ENCODE measurements at regions not wholly inside any gene's neighbourhood (a gene's known extent, or its start where the extent isn't known, plus 50 kb on each side); places are given as distances from the start of the nearest gene placed in this dataset.

- Histone ChIP-seq H3K4me2 (ENCODE audit: unreplicated experiment) (no peak overlapping the region), H4K20me1 (ENCODE audit: insufficient read depth) (no peaks in the 10 kb centered on the region), H2AFZ (no peak overlapping the region), H3K36me3 (ENCODE audit: low read depth) (no peaks in the 10 kb centered on the region), H3K4me3 (no peak overlapping the region), H3K27ac (no peak overlapping the region), H3F3A (ENCODE audit: insufficient read depth) (0 out of 2 replicates have a peak, but pooled peaks cover 14% of the 10 kb centered on the region), H3K9ac (no peak overlapping the region), H3K9me3 (ENCODE audit: low read depth) (no peaks in the 10 kb centered on the region), H3K4me1 (ENCODE audit: insufficient read depth) (peaks cover 17% of the 10 kb centered on the region), H3K9me2 (ENCODE audit: insufficient read depth) (no peaks in the 10 kb centered on the region), H3K27me3 (replicated peaks; ENCODE audit: insufficient read depth) (no peaks in the 10 kb centered on the region), H3K79me2 (ENCODE audit: insufficient read depth) (no peaks in the 10 kb centered on the region)
- TF ChIP-seq EZH2 (IDR thresholded peaks at IDR 0.05; ENCODE audit: insufficient read depth, poor library complexity, severe bottlenecking) (no peak), EZH2phosphoT487 (IDR thresholded peaks at IDR 0.05; ENCODE audit: insufficient read depth, low read depth) (no peak)
- 93 to 97% methylated on average over 10 of the region's 10 CpGs for WGBS, 2 experiments (ENCODE audit: low coverage in 1 of 2, low lambda C conversion rate in 2 of 2, missing lambda C conversion rate in 2 of 2)
- no peak for DNase-seq
- in situ Hi-C loops (cut with MboI) = no loop called here
Observed at GRCh38 chr6:159113223-159113622, 56.0 kb upstream of the FNDC1 start.

GRCh38 chr6:159112714-159113113 is 56.5 kb upstream of the FNDC1 start:
- H2AFZ ChIP-seq = no peak overlapping the region
- no peak overlapping the region for H3K4me3 ChIP-seq
- H3F3A ChIP-seq (ENCODE audit: insufficient read depth) = 0 out of 2 replicates have a peak, but pooled peaks cover 12% of the 10 kb centered on the region
- H3K27ac ChIP-seq = no peak overlapping the region
- no peak overlapping the region for H3K9ac ChIP-seq
- no peaks in the 10 kb centered on the region for H3K9me3 ChIP-seq (ENCODE audit: low read depth)
- no peak for TF ChIP-seq EZH2phosphoT487 (IDR thresholded peaks at IDR 0.05; ENCODE audit: insufficient read depth, low read depth)
- TF ChIP-seq EZH2 (IDR thresholded peaks at IDR 0.05; ENCODE audit: insufficient read depth, poor library complexity, severe bottlenecking) = no peak
- 75% methylated on average over 9 of the region's 9 CpGs for WGBS, 2 experiments (ENCODE audit: low coverage in 1 of 2, low lambda C conversion rate in 2 of 2, missing lambda C conversion rate in 2 of 2)
- no peaks in the 10 kb centered on the region for H3K27me3 ChIP-seq (replicated peaks; ENCODE audit: insufficient read depth)
- H3K4me1 ChIP-seq (ENCODE audit: insufficient read depth) = peaks cover 17% of the 10 kb centered on the region
- H3K9me2 ChIP-seq (ENCODE audit: insufficient read depth) = no peaks in the 10 kb centered on the region
- H3K36me3 ChIP-seq (ENCODE audit: low read depth) = no peaks in the 10 kb centered on the region
- in situ Hi-C loops (cut with MboI) = no loop called here
- no peak for DNase-seq
- H4K20me1 ChIP-seq (ENCODE audit: insufficient read depth) = no peaks in the 10 kb centered on the region
- no peak overlapping the region for H3K4me2 ChIP-seq (ENCODE audit: unreplicated experiment)
- H3K79me2 ChIP-seq (ENCODE audit: insufficient read depth) = no peaks in the 10 kb centered on the region

- TF ChIP-seq EZH2phosphoT487 (IDR thresholded peaks at IDR 0.05; ENCODE audit: insufficient read depth, low read depth) (no peak), EZH2 (IDR thresholded peaks at IDR 0.05; ENCODE audit: insufficient read depth, poor library complexity, severe bottlenecking) (no peak)
- H3K4me3 ChIP-seq = no peak overlapping the region
- no peak overlapping the region for H3K4me2 ChIP-seq (ENCODE audit: unreplicated experiment)
- H3K4me1 ChIP-seq (ENCODE audit: insufficient read depth) = peaks cover 7% of the 10 kb centered on the region; the same call in 1 of the 2 replicates
- DNase-seq = no peak
- no peaks in the 10 kb centered on the region for H4K20me1 ChIP-seq (ENCODE audit: insufficient read depth)
- H3K9ac ChIP-seq = no peak overlapping the region
- no peaks in the 10 kb centered on the region for H3K36me3 ChIP-seq (ENCODE audit: low read depth)
- in situ Hi-C loops (cut with MboI) = no loop called here
- H3K79me2 ChIP-seq (ENCODE audit: insufficient read depth) = no peaks in the 10 kb centered on the region
- no peaks in the 10 kb centered on the region for H3K9me3 ChIP-seq (ENCODE audit: low read depth)
- no peaks in the 10 kb centered on the region for H3K9me2 ChIP-seq (ENCODE audit: insufficient read depth)
- no peaks in the 10 kb centered on the region for H3K27me3 ChIP-seq (replicated peaks; ENCODE audit: insufficient read depth)
- H3K27ac ChIP-seq = no peak overlapping the region
- 0 out of 2 replicates have a peak, but pooled peaks cover 6% of the 10 kb centered on the region for H3F3A ChIP-seq (ENCODE audit: insufficient read depth)
- H2AFZ ChIP-seq = 0 out of 2 replicates have a peak overlapping the region, but pooled peaks have one; percentile 18
Observed at GRCh38 chr6:159110748-159111147, 58.5 kb upstream of the FNDC1 start.

- peak; percentile 73 for DNase-seq
- WGBS, 2 experiments (ENCODE audit: low coverage in 1 of 2, low lambda C conversion rate in 2 of 2, missing lambda C conversion rate in 2 of 2) = 2 to 4% methylated on average over 3 of the region's 3 CpGs
Observed at GRCh38 chr6:159110013-159110412, 59.2 kb upstream of the FNDC1 start.

GRCh38 chr6:159109391-159109790 is 59.8 kb upstream of the FNDC1 start:
- Histone ChIP-seq H3K9me3 (ENCODE audit: low read depth) (no peaks in the 10 kb centered on the region), H3K27me3 (replicated peaks; ENCODE audit: insufficient read depth) (no peaks in the 10 kb centered on the region), H3F3A (ENCODE audit: insufficient read depth) (0 out of 2 replicates have a peak, but pooled peaks cover 6% of the 10 kb centered on the region), H3K79me2 (ENCODE audit: insufficient read depth) (no peaks in the 10 kb centered on the region), H3K4me2 (ENCODE audit: unreplicated experiment) (no peak overlapping the region), H3K27ac (no peak overlapping the region), H3K9ac (no peak overlapping the region), H3K4me1 (ENCODE audit: insufficient read depth) (peaks cover 7% of the 10 kb centered on the region; the same call in 1 of the 2 replicates), H3K9me2 (ENCODE audit: insufficient read depth) (no peaks in the 10 kb centered on the region), H3K4me3 (no peak overlapping the region), H2AFZ (0 out of 2 replicates have a peak overlapping the region, but pooled peaks have one; percentile 18), H3K36me3 (ENCODE audit: low read depth) (no peaks in the 10 kb centered on the region), H4K20me1 (ENCODE audit: insufficient read depth) (no peaks in the 10 kb centered on the region)
- TF ChIP-seq EZH2phosphoT487 (IDR thresholded peaks at IDR 0.05; ENCODE audit: insufficient read depth, low read depth) (no peak), EZH2 (IDR thresholded peaks at IDR 0.05; ENCODE audit: insufficient read depth, poor library complexity, severe bottlenecking) (no peak)
- WGBS, 2 experiments (ENCODE audit: low coverage in 1 of 2, low lambda C conversion rate in 2 of 2, missing lambda C conversion rate in 2 of 2) = 38 to 65% methylated on average over 1 of the region's 1 CpG
- in situ Hi-C loops (cut with MboI) = no loop called here
- no peak for DNase-seq

More at GRCh38 chr6:159110013-159110412, 59.2 kb upstream of the FNDC1 start:
- Histone ChIP-seq H3K36me3 (ENCODE audit: low read depth) (no peaks in the 10 kb centered on the region), H3K9ac (no peak overlapping the region), H3K27ac (no peak overlapping the region), H3K9me3 (ENCODE audit: low read depth) (no peaks in the 10 kb centered on the region), H3K27me3 (replicated peaks; ENCODE audit: insufficient read depth) (no peaks in the 10 kb centered on the region), H2AFZ (peak overlapping the region; percentile 18; the same call in 1 of the 2 replicates), H3K79me2 (ENCODE audit: insufficient read depth) (no peaks in the 10 kb centered on the region), H3K9me2 (ENCODE audit: insufficient read depth) (no peaks in the 10 kb centered on the region), H4K20me1 (ENCODE audit: insufficient read depth) (no peaks in the 10 kb centered on the region), H3K4me3 (no peak overlapping the region), H3K4me2 (ENCODE audit: unreplicated experiment) (peak overlapping the region; percentile 32), H3K4me1 (ENCODE audit: insufficient read depth) (peaks cover 7% of the 10 kb centered on the region; the same call in 1 of the 2 replicates), H3F3A (ENCODE audit: insufficient read depth) (0 out of 2 replicates have a peak, but pooled peaks cover 6% of the 10 kb centered on the region)
- in situ Hi-C loops (cut with MboI) = no loop called here
- TF ChIP-seq EZH2phosphoT487 (IDR thresholded peaks at IDR 0.05; ENCODE audit: insufficient read depth, low read depth) (no peak), EZH2 (IDR thresholded peaks at IDR 0.05; ENCODE audit: insufficient read depth, poor library complexity, severe bottlenecking) (no peak)
